Fibroblast of skin of right biceps (primary cell): ENCODE measurements at regions not wholly inside any gene's neighbourhood (a gene's known extent, or its start where the extent isn't known, plus 50 kb on each side); places are given as distances from the start of the nearest gene placed in this dataset.
"Not testable (repeated sequence)": the region's sequence is repeated elsewhere in the genome, so short reads cannot be mapped to it uniquely, and the experiment has no call there.

ENCODE experiments used
- DNase-seq: peaks from one replicate; pipeline ENCODE4 v3.0.0-alpha.2; 2013

DNA sequence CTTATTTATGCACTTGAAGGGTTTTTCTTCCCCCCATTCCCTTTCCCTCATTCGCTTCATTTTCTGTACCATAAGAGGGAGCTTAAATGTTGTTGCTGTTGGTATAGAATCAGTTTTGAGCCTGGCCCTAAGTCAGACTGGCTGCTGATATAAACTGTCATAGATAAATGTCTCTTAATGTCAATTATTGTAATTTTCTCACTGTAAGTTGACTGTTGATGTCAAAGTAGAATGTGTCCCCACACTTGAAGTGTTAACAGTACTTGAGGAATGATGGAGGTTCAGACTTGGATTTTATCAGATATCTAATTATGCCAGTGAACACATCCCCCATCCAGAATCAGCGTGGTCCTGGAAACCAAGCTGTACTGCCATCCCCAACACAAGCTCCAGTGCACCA, 87.8 kb downstream of the PRR15 start:
- no peak for DNase-seq

DNA sequence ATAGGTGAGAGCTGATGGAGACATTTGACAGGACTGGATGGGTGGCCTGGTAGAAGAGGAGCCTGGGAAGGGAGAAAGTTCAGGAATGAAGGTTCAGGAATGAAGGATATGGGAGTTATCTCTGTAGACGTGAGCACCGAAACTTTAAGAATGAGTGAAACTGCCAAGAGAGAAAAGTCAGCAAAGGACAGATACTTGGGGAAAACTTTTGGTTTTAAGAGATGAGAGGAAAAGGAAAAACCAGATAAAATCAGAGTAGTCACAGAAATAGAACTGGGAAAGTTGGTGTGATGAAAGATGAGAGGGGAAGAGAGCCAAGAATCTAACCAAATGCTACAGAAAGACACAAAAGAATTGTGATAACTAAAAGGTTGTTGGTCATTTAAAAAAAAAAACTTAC, 88.9 kb downstream of the PRR15 start:
- DNase-seq: no peak

DNA sequence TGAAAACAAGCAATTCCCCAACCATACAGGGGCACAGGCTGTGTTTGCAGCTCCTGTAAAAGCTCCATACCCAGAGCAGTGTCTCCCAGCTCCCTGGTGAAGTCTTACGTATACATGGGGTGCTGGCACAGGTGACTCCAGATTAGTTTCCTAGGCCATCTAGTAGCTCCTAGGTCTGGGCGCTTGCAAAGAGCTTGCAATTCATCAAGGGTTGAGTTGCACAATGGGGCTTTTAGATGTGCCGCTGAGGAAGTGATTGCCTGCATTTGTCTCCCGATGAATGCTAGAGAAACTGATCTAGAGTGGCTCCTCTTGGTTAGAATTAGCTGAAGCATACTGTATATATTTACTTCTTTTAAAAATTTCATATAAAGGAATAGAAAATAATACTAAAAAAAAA, 90.7 kb downstream of the PRR15 start:
- not testable (repeated sequence) for DNase-seq

DNA sequence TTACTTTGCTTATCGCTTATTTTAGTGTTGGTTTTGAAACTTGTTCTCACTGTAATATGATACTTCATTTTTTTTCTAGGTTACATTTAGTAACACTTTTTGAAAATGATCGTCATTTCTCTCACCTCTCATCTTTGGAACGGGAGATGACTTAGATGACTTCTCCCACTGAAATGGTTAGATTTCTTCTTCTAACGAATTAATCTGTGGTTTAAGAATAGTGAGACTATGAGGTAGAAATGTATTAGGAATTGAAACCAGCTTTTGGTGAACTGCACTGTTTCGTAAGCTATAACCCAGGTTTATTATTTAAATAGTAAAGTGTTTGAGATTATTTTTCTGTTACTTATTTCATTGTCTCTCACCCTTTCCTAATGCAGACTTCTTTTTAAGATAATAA, 93.7 kb downstream of the PRR15 start:
- DNase-seq: no peak

DNA sequence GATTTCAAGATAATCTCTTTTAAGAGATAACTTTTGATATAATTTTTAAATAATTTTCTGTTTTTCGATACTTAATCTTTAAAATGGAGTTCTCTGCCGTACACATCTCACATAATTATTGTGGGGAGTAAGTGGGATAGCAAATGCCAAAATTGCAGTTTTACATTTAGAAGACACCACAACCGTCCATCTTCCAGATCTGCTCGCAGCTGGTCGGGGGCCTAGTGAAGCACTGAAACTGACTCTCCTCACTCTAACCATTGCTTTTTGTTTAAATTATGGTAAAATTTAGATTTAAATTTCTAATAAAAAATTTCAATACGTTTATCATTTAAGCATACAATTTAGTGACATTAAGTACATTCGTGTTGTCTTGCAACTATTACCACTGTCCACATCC, 94.2 kb downstream of the PRR15 start:
- no peak for DNase-seq

DNA sequence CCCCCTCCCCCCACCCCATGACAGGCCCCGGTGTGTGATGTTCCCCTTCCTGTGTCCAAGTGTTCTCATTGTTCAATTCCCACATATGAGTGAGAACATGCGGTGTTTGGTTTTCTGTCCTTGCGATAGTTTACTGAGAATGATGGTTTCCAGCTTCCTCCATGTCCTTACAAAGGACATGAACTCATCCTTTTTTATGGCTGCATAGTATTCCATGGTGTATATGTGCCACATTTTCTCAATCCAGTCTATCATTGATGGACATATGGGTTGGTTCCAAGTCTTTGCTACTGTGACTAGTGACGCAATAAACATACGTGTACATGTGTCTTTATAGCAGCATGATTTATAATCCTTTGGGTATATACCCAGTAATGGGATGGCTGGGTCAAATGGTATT, 95.6 kb downstream of the PRR15 start:
- DNase-seq: not testable (repeated sequence)

DNA sequence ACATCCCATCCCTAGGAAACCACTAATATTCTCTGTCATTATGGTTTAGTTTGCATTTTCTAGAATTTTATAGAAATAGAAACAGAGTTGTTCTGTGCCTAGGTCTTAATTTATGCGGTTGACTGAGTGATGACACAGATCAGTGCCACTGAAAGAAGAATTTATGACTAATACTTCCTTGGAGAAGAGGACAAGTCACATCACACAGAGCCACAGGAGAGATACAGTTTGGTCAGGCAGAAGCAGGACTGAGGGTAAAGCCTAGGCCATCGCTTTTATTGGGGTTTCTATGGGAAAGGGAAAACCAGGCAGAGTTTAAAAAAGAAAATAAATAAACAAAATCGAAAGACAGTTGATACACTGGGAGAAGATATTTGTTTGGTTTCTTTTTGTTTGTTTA, 99.3 kb downstream of the PRR15 start:
- DNase-seq: peak; percentile 6

DNA sequence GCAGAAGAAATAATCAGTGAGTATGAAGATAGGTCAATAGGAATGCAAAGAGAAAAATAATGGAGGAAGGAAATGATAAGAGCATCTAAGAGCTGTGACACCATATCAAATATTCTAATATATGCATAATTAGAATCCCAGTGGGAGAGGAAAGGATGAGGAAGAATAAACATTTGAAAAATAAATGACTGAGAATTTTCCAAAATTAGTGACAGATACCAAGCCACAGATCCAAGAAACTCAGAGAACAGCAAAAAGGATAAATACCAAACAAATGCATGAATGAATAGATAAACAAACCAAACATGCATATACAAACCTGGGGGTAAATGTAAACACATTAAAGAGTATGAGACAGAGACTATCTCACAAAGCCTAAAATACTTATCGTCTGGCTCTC, 101.4 kb downstream of the PRR15 start:
- not testable (repeated sequence) for DNase-seq

DNA sequence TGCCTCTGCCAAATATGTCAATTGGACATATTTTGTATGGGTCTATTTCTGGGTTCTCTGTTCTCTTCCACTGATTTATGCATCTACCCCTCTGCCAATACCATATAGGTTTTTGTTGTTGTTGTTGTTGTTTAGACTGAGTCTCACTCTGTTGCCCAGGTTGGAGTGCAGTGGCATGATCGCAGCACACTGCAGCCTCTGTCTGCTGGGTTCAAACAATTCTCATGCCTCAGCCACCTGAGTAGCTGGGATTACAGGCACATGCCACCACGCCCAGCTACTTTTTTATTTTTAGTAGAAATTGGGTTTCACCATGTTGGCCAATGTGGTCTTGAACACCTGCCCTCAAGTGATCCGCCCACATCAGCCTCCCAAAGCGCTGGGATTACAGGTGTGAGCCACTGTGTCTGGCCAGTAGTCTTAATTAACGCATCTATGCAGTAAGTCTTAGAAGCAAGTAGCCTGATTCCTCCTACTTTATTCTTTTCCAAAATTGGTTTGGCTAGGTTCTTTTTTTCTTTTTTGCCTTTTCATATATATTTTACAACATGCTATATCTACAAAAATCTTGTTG, 103.5 kb downstream of the PRR15 start:
- not testable (repeated sequence) for DNase-seq

DNA sequence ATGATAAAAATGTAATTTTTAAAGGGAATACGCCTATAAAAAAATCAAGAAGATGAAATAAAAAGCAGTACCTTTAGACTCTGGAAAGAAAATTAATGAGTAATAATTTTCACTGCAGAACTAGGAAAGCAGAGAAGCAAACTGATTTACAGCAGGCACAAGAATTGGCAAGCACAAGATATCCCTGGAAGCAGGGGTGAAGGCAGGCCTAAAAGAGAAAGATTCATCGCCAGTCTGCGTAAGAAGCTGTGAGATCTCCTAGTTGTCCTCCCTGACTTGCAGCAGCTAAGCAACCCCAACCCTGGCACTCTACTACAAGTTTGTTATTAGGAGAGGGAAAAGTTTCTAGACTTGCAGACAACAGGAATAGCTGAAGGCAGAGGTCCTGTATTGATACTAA, 107.7 kb downstream of the PRR15 start:
- DNase-seq: not testable (repeated sequence)

DNA sequence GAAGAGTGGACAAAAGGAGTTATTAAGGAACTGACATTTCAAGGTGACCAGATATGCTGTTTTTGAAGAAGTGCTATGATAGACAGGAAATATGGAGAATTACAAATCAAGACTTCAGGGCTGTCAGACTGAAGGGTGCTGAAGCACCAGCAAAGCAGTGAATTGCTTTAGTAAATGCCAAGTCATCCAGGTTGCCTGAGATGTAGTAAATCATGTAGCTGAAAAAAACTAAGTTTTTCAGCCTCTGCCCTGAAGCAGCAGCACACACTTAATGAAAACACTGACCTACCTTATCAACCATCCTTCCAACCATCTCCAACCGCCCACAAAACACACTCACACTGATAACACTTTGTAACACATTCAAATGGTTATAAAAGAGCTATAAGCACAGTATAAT, 110.0 kb downstream of the PRR15 start:
- DNase-seq: not testable (repeated sequence)

DNA sequence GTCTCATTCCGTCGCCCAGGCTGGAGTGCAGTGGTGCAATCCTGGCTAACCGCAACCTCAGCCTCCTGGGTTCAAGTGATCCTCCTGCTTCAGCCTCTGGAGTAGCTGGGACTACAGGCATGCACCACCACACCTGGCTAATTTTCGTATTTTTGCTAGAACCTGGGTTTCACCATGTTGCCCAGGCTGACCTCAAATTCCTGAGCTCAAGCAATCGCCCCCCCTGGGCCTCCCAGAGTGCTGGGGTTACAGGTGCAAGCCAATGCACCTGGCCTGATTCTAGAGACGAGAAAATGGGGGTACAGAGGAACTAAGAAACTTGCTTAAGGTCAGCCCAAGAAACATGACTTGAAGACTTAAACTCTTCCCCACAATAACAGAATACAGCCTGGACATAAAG, 111.0 kb downstream of the PRR15 start:
- DNase-seq: not testable (repeated sequence)

DNA sequence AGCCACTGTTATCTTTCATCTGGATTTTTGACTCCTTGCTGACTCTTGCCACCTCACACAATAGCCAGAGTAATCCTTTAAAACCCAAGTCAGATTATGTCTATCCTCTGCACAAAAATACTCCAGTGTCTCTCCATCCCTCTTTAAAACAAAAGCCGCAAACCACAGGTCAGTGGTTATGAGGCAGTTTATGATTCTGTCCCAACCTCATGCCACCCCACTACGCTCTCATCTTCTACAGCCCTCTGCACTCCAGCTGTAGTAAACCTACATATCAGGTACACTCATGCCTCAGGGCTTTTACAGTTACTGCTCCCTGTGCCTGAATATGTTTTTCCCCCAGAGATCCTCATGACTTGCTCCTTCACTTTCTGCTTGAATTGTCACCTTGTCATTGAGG, 113.6 kb downstream of the PRR15 start:
- DNase-seq: not testable (repeated sequence)

DNA sequence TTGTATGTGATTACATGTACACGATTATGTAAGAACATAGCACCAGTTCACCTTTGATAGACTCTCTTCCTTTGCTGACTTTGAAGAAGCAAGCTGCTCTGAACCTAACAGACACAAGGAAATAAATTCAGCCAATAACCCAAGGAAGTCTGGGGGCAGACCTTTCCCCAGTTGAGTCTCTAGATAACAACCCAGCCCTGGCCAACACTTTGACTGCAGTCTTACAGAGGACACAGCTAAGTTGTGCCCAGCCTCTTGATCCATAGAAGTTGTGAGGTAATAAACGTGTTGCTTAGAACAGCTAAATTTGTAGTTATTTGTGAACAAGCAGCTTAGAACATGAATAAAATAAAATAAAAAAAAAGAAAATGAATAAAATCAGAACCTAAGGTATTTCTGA, 116.3 kb downstream of the PRR15 start:
- DNase-seq: not testable (repeated sequence)

DNA sequence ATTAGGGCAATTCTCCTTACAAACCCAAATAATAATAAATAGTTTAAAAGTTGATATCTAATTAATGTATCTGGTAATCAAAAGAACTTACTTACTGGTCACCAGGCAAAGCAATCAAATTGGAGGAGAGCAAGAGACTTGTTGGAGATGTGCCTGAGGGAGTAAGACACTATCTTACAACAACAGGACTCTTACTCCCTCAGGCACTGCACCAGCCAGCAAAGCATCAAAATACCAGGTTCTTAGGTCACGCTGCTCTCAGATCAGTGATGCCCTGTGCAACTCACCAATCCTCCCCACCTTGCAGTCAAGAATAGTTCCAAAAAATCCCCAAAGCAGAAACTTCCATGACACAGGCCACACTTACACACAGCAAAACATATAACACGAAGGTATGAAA, 117.0 kb downstream of the PRR15 start:
- DNase-seq: not testable (repeated sequence)

DNA sequence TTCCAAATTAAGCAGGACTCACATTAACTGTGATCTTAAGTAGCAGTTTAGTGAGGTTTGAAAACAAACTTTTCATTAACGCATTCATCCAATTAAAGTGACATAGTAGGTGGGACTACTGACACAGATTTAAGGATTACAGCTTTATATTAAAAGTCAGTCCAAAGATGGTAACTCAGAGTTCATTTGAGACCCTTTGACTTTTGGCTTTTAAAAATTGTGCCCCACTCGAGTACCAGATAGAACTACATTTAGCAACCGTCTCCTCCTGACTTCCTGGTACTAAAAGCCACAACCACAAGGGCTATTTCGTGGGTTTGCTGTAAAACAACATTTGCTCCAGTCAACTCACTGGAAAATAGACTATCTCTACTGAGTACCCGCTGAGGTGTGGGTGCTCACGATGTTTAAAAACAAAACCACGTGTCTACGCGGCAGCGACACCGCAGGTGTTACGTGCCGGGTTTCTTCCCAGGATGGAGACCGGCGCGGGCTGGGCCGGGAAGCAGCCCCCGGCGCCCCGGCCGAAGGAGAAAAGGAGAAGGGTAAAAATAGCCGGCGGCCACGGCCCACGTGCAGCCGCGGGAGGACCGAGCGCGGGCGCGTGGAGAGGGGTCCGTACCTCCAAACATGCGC, 120.6 kb downstream of the PRR15 start:
- peak; percentile 4 for DNase-seq

DNA sequence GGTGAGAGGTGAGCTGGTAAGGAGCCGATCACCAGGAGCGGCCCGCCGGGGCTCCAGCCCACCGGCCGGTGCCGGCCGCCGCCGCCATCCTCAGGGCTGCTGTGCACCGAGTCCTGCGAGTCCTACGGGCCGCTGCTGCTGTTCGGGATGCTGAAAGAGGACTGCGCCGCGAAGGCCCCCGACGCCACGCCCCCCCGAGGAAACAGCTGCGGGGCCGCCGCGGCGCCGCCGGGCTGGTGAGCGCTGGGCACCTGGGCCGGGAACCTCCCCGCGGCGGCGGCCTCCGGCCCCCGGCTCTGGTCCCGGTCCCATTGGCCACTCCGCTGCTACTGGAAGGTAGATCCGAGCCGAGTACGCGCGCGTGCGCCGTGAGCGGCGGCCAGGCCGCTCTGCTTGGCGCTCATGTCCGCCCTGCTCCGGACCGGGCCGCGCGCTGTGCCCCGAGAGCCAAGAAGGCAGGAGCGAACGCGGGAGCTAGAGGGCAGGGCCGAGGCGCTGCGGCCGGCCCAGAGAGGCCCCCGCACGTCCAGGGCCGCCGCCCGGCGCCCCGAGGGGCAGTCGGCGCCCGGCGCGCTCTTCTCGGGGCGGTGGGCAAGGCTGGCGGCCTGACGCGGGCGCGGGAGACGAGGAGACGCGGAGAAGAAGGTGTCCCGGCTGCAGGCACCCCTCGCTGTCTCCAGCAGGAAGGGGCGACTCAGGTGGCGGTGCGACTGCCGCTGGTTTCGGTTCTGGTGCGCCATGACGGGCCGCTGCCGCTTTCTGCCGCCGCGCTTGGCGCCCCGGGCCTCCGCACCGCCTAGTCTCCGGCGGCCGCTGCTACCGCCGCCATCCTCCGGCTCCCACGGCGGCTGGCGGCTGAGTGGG, 121.3 kb upstream of the WIPF3 start:
- peak; percentile 66 for DNase-seq

DNA sequence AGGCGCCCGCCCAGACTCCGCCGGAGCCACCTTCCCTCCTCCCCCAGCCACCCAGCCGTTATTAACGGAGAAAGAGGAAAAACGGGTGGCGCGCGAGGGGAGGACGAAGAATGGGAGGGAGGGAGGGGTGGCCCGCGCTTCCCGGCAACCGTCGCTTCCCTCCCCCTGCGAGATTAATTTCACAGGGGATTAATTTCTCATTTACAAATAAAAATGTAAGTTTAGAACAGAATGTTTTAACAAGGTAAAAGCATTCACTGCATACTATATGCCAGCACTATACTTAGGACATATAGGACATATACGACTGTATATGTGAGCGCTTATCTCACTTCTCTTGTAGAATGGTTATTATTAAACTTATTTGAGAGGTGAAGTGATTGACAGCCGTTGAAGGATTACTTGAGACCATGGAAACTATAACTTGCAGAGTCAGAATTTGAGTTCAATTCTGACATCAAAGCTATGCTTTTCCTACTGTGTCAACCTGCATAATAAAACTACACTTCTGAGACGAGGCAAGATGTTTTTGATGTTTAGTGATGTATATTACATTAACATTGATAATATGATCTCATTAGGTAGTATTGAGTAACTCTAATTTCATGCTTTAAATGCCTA, 120.5 kb upstream of the WIPF3 start:
- not testable (repeated sequence) for DNase-seq

DNA sequence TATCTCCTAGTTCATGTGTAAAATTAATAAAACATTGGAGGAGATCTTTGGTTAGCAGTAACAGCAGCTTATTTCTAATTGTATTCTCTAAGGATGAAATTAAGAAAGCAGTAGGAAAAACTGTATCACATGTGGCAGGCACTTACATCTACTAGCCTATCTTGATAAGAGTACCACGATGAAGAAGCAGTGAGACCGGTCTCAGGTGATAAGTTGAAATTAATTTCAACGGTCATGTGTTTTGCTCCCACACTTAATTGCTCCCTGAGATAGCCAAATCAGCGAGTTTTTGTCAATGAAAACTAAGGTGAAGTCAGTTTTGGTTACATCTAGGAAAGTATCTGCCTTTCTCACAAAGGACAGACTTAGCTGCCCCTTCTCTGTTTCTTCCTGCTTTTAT, 115.8 kb upstream of the WIPF3 start:
- DNase-seq: not testable (repeated sequence)

DNA sequence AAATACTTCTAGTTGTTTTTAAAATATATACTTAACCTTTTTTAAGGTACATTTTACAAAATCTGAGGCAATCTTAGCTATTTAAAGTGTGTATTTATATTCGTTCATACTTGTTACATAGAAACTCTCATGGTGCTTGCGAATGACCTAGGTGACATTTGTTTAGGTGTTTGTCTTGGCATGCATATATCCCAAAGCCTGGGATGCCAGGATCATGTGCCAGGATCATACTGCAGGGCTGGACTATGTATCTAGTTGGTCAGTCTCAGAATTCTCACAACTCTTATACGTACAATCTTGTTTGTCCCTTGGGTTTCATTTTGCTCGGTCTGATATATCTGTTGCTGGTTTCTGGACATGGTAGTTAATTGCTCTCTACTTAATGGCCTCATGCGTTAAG, 109.9 kb upstream of the WIPF3 start:
- not testable (repeated sequence) for DNase-seq

DNA sequence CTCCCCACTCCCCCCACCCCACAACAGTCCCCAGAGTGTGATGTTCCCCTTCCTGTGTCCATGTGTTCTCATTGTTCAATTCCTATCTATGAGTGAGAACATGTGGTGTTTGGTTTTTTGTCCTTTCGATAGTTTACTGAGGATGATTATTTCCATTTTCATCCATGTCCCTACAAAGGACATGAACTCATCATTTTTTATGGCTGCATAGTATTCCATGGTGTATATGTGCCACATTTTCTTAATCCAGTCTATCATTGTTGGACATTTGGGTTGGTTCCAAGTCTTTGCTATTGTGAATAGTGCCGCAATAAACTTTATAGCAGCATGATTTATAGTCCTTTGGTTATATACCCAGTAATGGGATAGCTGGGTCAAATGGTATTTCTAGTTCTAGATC, 106.6 kb upstream of the WIPF3 start:
- not testable (repeated sequence) for DNase-seq

DNA sequence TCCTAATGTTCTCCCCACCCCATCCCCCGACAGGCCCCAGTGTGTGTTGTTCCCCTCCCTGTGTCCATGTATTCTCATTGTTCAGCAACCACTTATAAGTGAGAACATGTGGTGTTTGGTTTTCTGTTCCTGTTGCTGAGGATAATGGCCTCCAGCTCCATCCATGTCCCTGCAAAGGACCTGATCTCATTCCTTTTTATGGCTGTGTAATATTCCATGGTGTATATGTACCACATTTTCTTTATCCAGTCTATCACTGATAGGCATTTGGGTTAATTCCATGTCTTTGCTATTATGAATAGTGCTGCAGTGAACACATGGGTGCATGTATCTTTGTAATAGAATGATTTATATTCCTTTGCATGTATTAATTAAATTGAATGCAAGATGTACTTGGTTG, 104.8 kb upstream of the WIPF3 start:
- DNase-seq: not testable (repeated sequence)

DNA sequence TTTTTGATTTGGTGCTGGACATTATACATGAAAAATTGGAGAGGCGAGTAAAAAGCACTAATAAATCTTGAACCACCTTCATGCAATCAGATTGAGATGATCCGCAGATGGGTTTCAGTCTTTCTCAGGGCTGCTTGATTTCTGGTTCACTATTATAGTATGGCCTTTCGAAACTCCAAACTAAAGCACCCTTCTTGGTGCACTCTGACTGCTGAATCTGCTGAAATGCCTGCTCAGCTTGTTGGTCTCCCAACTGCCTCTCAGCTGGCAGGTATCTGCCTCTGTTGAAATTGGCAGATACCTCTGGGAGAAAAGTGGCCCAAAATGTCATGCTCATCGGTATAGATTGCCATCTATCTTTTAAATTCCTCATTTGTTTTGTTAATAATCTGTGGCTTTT, 102.5 kb upstream of the WIPF3 start:
- not testable (repeated sequence) for DNase-seq

DNA sequence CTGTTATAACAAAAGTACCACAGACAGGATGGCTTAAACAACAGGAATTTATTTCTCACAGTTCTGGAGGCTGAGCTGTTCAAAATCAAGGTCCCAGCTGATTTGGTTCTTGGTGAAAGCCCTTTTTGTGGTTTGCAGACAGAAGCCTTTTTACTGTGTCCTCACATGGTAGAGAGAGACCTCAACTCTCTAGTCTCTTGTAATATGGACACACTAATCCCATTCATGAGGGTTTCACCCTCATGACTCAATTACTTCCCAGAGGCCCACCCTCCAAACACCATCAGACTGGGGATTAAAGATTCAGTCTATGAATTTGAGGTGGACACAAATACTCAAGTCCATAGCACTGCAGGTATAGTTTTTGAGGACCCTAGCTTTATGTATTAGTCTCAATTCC, 97.3 kb upstream of the WIPF3 start:
- not testable (repeated sequence) for DNase-seq
